ENCODE measurements at regions not wholly inside any gene's neighbourhood (a gene's known extent, or its start where the extent isn't known, plus 50 kb on each side); places are given as distances from the start of the nearest gene placed in this dataset.
"Not testable (repeated sequence)": the region's sequence is repeated elsewhere in the genome, so short reads cannot be mapped to it uniquely, and the experiment has no call there.

DNA sequence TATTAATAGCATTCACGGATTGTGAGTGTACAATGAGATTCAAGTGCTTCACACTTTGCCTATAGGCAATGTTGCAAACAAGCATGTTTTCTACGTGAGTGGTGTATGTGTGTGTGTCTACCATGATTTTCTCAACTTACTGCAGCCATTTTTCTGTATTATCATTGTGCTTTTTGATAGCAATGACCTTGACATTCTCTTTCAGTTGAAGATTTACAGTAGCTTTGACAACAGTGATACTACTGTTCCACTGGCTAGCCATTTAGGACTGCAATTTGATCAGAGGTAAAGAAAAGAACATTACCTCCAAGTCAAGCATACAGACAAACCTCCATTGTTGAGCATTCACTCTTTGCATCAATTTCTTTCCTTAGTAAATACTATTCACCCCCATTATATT lies 297.0 kb downstream of the MAN2A1 start:
- no peak for DNase-seq
- intact Hi-C loops (cut with DNase I), result no loop called here

- intact Hi-C loops (cut with DNase I), result no loop called here
Measured at GRCh38 chr5:109987355-109987754, 297.6 kb downstream of the MAN2A1 start.

DNA sequence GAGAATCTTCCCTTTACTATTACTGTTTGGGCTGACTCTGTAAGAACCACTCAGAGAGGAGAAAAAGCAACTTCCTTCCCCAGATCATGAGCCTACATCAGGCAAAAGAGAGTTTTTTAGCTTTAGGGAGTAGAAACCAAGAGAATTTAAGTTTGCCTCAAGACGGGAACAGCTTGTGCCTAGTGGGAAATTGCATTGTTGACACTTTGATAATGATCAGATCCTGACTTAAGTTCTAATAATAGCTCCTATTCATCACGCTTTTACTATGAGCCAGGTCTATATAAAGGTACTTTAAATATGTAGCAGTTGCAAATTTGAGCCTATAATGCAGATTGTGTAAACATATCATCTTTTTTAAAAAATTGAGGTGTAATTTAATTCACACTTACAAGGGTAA lies 298.2 kb downstream of the MAN2A1 start:
- intact Hi-C loops (cut with DNase I), result no loop called here
- DNase-seq, result no peak

More at GRCh38 chr5:109987355-109987754, 297.6 kb downstream of the MAN2A1 start:
- no peak for DNase-seq

GRCh38 chr5:109989161-109989560 lies 299.4 kb downstream of the MAN2A1 start:
- intact Hi-C loops (cut with DNase I), result no loop called here
- DNase-seq, result no peak

- DNase-seq, result no peak
- intact Hi-C loops (cut with DNase I), result no loop called here
Measured at GRCh38 chr5:109989994-109990722, 300.4 kb downstream of the MAN2A1 start.

DNA sequence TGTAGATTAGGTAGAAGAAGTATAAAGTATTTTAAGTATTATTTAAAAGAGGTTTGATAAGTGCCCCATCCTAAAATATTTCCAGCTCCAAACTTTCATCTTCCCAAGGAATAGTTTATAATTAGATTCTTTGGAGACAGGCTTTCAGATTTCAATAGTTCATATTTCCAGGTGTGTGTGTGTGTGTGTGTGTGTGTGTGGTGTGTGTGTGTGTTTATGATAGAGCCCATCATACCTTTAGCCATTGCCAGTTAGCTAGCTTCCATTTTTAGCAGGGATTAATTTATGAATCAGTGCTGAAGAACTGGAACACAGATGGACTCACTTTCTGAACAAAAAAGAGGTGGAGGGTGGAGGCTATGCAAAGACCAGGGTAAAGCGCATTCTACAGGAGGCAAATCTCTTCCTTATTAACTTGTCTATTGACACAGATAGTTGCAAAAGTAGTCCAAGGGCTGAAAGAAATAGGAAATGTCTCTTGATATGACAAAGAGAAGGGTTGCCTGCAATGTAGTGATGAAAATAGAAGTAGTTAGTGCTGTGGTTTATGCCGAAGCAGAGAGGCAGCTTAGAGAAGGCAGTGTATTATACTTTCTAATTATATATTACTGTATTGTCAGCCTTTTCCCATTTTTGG lies 301.1 kb downstream of the MAN2A1 start:
- no peak for DNase-seq
- intact Hi-C loops (cut with DNase I), result no loop called here

GRCh38 chr5:109992264-109992915 lies 302.7 kb downstream of the MAN2A1 start:
- intact Hi-C loops (cut with DNase I), result no loop called here
- DNase-seq, result no peak

- no peak for DNase-seq
- intact Hi-C loops (cut with DNase I), result no loop called here
Measured at GRCh38 chr5:109994135-109994534, 304.4 kb downstream of the MAN2A1 start.

GRCh38 chr5:109996246-109996645 lies 306.5 kb downstream of the MAN2A1 start:
- no peak for DNase-seq

DNA sequence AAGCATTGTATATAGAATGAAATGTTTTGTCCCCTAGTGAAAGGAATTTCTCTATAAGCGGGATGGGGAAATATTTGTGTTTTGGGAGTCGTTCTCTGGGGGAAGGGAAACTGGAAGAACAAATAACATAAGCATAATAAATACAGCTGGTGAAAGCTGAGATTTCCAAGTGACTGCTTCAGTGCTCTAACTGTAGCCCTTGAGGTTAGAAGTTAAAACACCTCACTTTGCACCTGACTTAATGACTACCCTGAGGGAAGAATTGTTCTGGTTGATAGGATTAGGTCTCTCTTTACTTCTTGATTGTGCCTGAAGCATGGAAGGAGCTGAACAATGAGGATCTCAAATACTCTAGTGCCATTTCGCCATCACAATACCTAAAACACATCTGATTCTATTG lies 307.4 kb downstream of the MAN2A1 start:
- no peak for DNase-seq
- intact Hi-C loops (cut with DNase I), result no loop called here

More at GRCh38 chr5:109996246-109996645, 306.5 kb downstream of the MAN2A1 start:
- intact Hi-C loops (cut with DNase I), result no loop called here

- DNase-seq, result no peak
- intact Hi-C loops (cut with DNase I), result no loop called here
Measured at GRCh38 chr5:109998208-109998607, 308.5 kb downstream of the MAN2A1 start.

DNA sequence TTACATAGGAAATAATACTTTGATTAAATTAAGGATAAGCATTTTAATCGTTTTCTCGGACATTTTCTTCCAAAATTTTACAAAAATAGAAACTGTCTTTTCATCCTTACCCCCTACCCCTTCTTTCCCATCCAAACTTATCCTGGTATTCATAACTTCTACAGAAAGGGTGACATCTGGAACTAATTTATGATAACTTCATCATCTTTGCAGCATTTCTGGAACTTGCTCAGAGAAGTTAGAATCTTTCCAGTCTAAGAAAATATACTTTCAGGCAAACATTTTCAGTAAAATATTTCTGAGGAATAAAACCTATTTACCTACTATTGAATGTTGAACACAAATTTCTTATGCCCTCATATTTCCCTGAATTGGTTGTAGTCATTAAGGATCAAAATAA lies 309.0 kb downstream of the MAN2A1 start:
- DNase-seq, result no peak
- intact Hi-C loops (cut with DNase I), result no loop called here

GRCh38 chr5:110001648-110002047 lies 311.9 kb downstream of the MAN2A1 start:
- DNase-seq, result no peak
- intact Hi-C loops (cut with DNase I), result no loop called here

DNA sequence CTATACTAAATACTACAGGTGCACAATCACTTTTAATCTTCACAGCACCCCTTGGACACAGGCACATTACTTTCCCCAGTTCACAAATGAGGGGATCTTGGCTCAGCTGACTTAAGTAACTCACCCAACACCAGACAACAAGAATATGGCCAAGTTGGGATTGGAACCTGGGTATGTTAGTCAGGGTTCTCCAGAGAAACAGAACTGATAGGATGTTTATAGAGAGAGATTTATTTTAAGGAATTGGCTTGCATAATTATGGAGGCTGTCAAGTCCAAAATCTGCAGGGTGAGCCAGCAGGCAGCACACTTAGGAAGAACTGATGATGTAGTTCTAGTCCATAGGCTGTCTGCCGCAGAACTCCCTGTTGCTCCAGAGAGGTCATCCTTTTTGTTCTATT lies 312.9 kb downstream of the MAN2A1 start:
- intact Hi-C loops (cut with DNase I), result no loop called here
- no peak for DNase-seq

DNA sequence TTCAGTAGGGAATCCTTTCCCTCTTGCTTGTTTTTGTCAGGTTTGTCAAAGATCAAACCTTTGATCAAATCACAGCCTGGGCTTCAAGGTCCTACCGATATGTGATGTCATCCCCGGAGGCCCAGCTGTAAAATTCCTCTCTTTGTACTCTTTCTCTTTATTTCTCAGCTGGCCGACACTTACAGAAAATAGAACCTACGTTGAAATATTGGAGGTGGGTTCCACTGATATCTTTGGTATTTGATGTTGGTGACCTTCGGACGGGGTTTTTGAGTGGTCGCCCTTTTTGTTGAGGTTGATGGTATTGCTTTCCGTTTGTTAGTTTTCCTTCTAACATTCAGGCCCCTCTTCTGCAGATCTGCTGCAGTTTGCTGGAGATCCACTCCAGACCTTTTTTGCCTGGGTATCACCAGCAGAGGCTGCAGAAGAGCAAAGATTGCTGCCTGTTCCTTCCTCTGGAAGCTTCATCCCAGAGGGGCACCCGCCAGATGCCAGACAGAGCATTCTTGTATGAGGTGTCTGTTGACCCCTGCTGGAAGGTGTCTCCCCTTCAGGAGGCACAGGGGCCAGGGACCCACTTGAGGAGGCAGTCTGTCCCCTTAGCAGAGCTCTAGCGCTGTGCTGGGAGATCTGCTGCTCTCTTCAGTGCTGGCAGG lies 316.3 kb downstream of the MAN2A1 start:
- not testable (repeated sequence) for DNase-seq

GRCh38 chr5:110007101-110007500 lies 317.4 kb downstream of the MAN2A1 start:
- DNase-seq, result no peak
- intact Hi-C loops (cut with DNase I), result no loop called here

More for the DNA sequence above, 316.3 kb downstream of the MAN2A1 start:
- intact Hi-C loops (cut with DNase I), result not testable (repeated sequence)

DNA sequence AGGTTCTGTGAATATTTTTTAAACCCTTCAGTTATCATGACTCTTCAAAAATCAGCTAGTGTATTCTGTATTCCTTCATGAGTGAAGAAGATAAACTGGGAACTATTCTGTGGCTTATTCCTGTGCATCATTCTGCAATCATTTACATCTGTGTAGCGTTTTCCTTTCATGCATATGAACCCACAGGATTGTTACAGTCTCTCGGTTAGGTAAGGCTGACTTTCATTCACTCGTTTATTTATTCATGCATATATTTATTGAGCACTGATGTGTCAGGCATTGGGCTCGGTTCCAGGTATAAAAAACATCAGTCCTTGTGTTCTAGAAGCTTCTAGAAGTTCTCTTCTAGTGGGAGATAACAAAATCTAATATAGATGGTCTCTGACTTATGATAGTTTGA lies 318.4 kb downstream of the MAN2A1 start:
- intact Hi-C loops (cut with DNase I), result no loop called here
- DNase-seq, result no peak

DNA sequence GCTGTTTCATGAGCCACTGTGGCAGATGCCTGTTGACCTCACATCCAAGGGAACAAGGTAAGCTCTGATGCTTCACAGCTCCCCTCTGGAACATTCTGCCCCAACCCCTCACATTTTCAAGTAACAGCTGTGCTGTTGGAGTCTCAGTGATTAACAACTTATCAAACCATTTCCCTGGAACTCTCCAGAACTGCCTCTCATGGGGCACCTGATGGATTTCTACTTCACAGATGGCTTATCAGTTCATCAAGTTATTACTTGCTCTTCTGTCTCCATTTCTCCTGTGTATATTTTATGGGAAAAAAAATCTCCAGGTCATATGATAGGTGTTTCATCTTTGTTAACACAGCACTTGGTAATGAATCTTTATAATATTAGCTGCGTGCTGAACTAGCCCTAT lies 322.4 kb downstream of the MAN2A1 start:
- intact Hi-C loops (cut with DNase I), result no loop called here
- no peak for DNase-seq

- intact Hi-C loops (cut with DNase I), result no loop called here
- DNase-seq, result no peak
Measured at GRCh38 chr5:110013017-110013416, 323.3 kb downstream of the MAN2A1 start.

DNA sequence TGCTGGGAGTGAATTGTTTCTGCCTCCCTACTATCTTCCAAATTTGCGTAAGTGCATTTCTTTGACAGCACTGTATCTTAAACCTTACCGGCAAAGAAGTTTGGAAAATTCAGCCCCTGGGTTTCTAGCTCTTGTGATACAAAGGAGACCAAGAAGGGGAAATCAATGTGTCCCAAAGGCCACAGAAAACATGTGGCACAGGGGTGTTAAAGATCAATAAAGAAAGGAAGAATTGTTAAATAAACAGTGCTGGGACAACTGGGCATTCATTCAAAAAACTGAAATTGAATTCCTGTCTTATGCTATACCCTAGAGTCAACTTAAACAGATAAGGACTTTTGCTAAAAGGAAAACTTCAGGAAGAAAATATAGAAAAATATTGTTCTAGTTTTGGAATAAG lies 328.1 kb downstream of the MAN2A1 start:
- no peak for DNase-seq
- intact Hi-C loops (cut with DNase I), result no loop called here

Data from head of caudate nucleus (tissue), 42 donors.